ENCODE measurements at regions not wholly inside any gene's neighbourhood (a gene's known extent, or its start where the extent isn't known, plus 50 kb on each side); places are given as distances from the start of the nearest gene placed in this dataset.

- no peak for TF ChIP-seq CTCF (IDR thresholded peaks at IDR 0.05)
- no peak for TF ChIP-seq POLR2A (IDR thresholded peaks at IDR 0.05)
These were observed 63.9 kb upstream of the SPRY4 start for GRCh38 chr5:142388696-142389095.
